Trophoblast cell (in vitro differentiated cells and primary cell): ENCODE measurements at regions not wholly inside any gene's neighbourhood (a gene's known extent, or its start where the extent isn't known, plus 50 kb on each side); places are given as distances from the start of the nearest gene placed in this dataset.

Source experiments
- DNase-seq, 2 donors: peaks; one replicate each; pipeline ENCODE4 v3.0.0-alpha.2; 2016
- H2AFZ ChIP-seq: 2 replicates; pipeline ENCODE4 v1.6.1; 2013; ENCODE audit warnings: low read length, moderate library complexity, mild to moderate bottlenecking; ENCODE audit not compliant: insufficient read depth, poor library complexity
- H2AK5ac ChIP-seq: 2 replicates; pipeline ENCODE4 v1.6.1; 2013; ENCODE audit warnings: mild to moderate bottlenecking, low read length
- H2BK120ac ChIP-seq: 2 replicates; pipeline ENCODE4 v1.6.1; 2013; ENCODE audit warnings: low read length, mild to moderate bottlenecking, moderate library complexity; ENCODE audit not compliant: insufficient read depth, poor library complexity
- H2BK12ac ChIP-seq: 2 replicates; pipeline ENCODE4 v1.6.1; 2013; ENCODE audit warnings: mild to moderate bottlenecking, low read length, moderate library complexity
- H2BK5ac ChIP-seq: 2 replicates; pipeline ENCODE4 v1.6.1; 2013; ENCODE audit warnings: low read length, low read depth, moderate library complexity, mild to moderate bottlenecking; ENCODE audit not compliant: poor library complexity
- H3K14ac ChIP-seq: 2 replicates; pipeline ENCODE4 v1.6.1; 2013; ENCODE audit warnings: mild to moderate bottlenecking, low read length
- H3K18ac ChIP-seq: 2 replicates; pipeline ENCODE4 v1.6.1; 2013; ENCODE audit warnings: mild to moderate bottlenecking, low read length
- H3K23ac ChIP-seq: 2 replicates; pipeline ENCODE4 v1.6.1; 2013; ENCODE audit warnings: low read length
- H3K27ac ChIP-seq: 2 replicates; pipeline ENCODE4 v1.5.1; 2013; ENCODE audit warnings: low read depth, mild to moderate bottlenecking, inconsistent platforms, low read length, moderate library complexity
- H3K27me3 ChIP-seq: 2 replicates; pipeline ENCODE4 v1.6.1; 2013; ENCODE audit warnings: inconsistent platforms, mild to moderate bottlenecking, low read length, moderate library complexity; ENCODE audit not compliant: insufficient read depth
- H3K36me3 ChIP-seq, 2 experiments: 1 replicate in 1 of 2; 2 replicates in 1 of 2; pipeline ENCODE4 v1.6.1; 2013; ENCODE audit warnings: low read length in 2 of 2, mild to moderate bottlenecking in 2 of 2, moderate library complexity in 1 of 2; ENCODE audit not compliant: insufficient read depth in 2 of 2, control insufficient read depth in 1 of 2
- H3K4ac ChIP-seq: 2 replicates; pipeline ENCODE4 v1.6.1; 2013; ENCODE audit warnings: low read depth, mild to moderate bottlenecking, low read length, moderate library complexity
- H3K4me1 ChIP-seq, 2 experiments: 1 replicate in 1 of 2; 2 replicates in 1 of 2; pipeline ENCODE4 v1.6.1; 2013; ENCODE audit warnings: low read length in 2 of 2, mild to moderate bottlenecking in 2 of 2, moderate library complexity in 1 of 2; ENCODE audit not compliant: insufficient read depth in 2 of 2, control insufficient read depth in 1 of 2
- H3K4me2 ChIP-seq: 2 replicates; pipeline ENCODE4 v1.6.1; 2013; ENCODE audit warnings: inconsistent platforms, mild to moderate bottlenecking, low read length, moderate library complexity
- H3K4me3 ChIP-seq: 2 replicates; pipeline ENCODE4 v1.5.1; 2013; ENCODE audit warnings: mild to moderate bottlenecking, low read depth, low read length, inconsistent platforms
- H3K79me1 ChIP-seq: one replicate; pipeline ENCODE4 v1.6.1; 2013; ENCODE audit warnings: low read length
- H3K79me2 ChIP-seq: 2 replicates; pipeline ENCODE4 v1.6.1; 2013; ENCODE audit warnings: low read length, mild to moderate bottlenecking; ENCODE audit not compliant: control insufficient read depth, insufficient read depth, poor library complexity
- H3K9ac ChIP-seq: 2 replicates; pipeline ENCODE4 v1.6.1; 2013; ENCODE audit warnings: mild to moderate bottlenecking, low read length
- H3K9me3 ChIP-seq: 2 replicates; pipeline ENCODE4 v1.6.1; 2013; ENCODE audit warnings: low read depth, mild to moderate bottlenecking, control low read depth, inconsistent platforms, low read length; ENCODE audit not compliant: insufficient read depth
- H4K12ac ChIP-seq: 2 replicates; pipeline ENCODE4 v1.6.1; 2013; ENCODE audit warnings: low read depth, mild to moderate bottlenecking, low read length, moderate library complexity
- H4K8ac ChIP-seq: 2 replicates; pipeline ENCODE4 v1.6.1; 2013; ENCODE audit warnings: low read depth, mild to moderate bottlenecking, low read length, moderate library complexity
- H4K91ac ChIP-seq: one replicate; pipeline ENCODE4 v1.6.1; 2013; ENCODE audit warnings: low read depth, mild to moderate bottlenecking, low read length, moderate library complexity
- WGBS: extraction: QIAGEN DNeasy Blood & Tissue Kit; methylation state at CpG from one replicate; pipeline ENCODE4 v1.1.7; 2013; ENCODE audit warnings: missing lambda C conversion rate; ENCODE audit not compliant: insufficient read length, insufficient coverage; ENCODE audit errors: extremely low coverage; 5-methylcytosine and 5-hydroxymethylcytosine counted together

GRCh38 chr18:78107363-78107762 lies 857.7 kb downstream of the GALR1 start:
- Histone ChIP-seq H2AFZ (no peak overlapping the region), H2BK5ac (no peak overlapping the region), H3K4ac (no peak overlapping the region), H3K4me3 (no peak overlapping the region), H4K91ac (no peak overlapping the region), H3K27me3 (no peaks in the 10 kb centered on the region), H3K9ac (no peak overlapping the region), H3K79me1 (no peaks in the 10 kb centered on the region), H3K79me2 (no peaks in the 10 kb centered on the region), H3K9me3 (peaks cover 5% of the 10 kb centered on the region), H3K36me3 (no peaks in the 10 kb centered on the region), H2BK12ac (no peak overlapping the region), H3K18ac (no peak overlapping the region), H3K4me1 (no peaks in the 10 kb centered on the region), H3K23ac (no peak overlapping the region), H3K14ac (no peak overlapping the region), H3K27ac (no peak overlapping the region), H3K4me2 (no peak overlapping the region), H4K8ac (no peak overlapping the region), H2AK5ac (no peak overlapping the region), H2BK120ac (no peak overlapping the region), H4K12ac (no peak overlapping the region)
- DNase-seq, result no peak
- no CpG with 5 or more reads among the region's 9 CpGs for WGBS

GRCh38 chr18:78108554-78108953 lies 858.9 kb downstream of the GALR1 start:
- Histone ChIP-seq H4K12ac (no peak overlapping the region), H3K79me1 (no peaks in the 10 kb centered on the region), H3K4me2 (no peak overlapping the region), H3K79me2 (no peaks in the 10 kb centered on the region), H3K14ac (no peak overlapping the region), H3K23ac (no peak overlapping the region), H4K8ac (no peak overlapping the region), H3K36me3 (no peaks in the 10 kb centered on the region), H2BK120ac (no peak overlapping the region), H2BK5ac (no peak overlapping the region), H4K91ac (no peak overlapping the region), H2AFZ (no peak overlapping the region), H3K9ac (no peak overlapping the region), H3K27ac (no peak overlapping the region), H3K4me1 (no peaks in the 10 kb centered on the region), H3K9me3 (peaks cover 3% of the 10 kb centered on the region), H3K4ac (no peak overlapping the region), H3K18ac (no peak overlapping the region), H2AK5ac (no peak overlapping the region), H3K27me3 (no peaks in the 10 kb centered on the region), H3K4me3 (no peak overlapping the region), H2BK12ac (no peak overlapping the region)
- no peak for DNase-seq
- WGBS, result no CpG with 5 or more reads among the region's 5 CpGs

- H3K79me2 ChIP-seq, result no peaks in the 10 kb centered on the region
- no peak overlapping the region for H3K4ac ChIP-seq
- H2AK5ac ChIP-seq, result no peak overlapping the region
- no peak overlapping the region for H2AFZ ChIP-seq
- no peaks in the 10 kb centered on the region for H3K79me1 ChIP-seq
- H2BK120ac ChIP-seq, result no peak overlapping the region
- no peak overlapping the region for H4K91ac ChIP-seq
- no peaks in the 10 kb centered on the region for H3K36me3 ChIP-seq
- H4K12ac ChIP-seq, result no peak overlapping the region
- no peak overlapping the region for H3K4me2 ChIP-seq
- H3K9ac ChIP-seq, result no peak overlapping the region
- H2BK5ac ChIP-seq, result no peak overlapping the region
- DNase-seq, result no peak
- no peak overlapping the region for H3K18ac ChIP-seq
- H3K4me3 ChIP-seq, result no peak overlapping the region
- H2BK12ac ChIP-seq, result no peak overlapping the region
- peaks cover 1% of the 10 kb centered on the region for H3K9me3 ChIP-seq
- H3K23ac ChIP-seq, result no peak overlapping the region
- H3K27me3 ChIP-seq, result no peaks in the 10 kb centered on the region
- H4K8ac ChIP-seq, result no peak overlapping the region
- no CpG with 5 or more reads among the region's 22 CpGs for WGBS
- H3K4me1 ChIP-seq, result no peaks in the 10 kb centered on the region
- H3K27ac ChIP-seq, result no peak overlapping the region
- H3K14ac ChIP-seq, result no peak overlapping the region
Measured at GRCh38 chr18:78113136-78113939, 863.7 kb downstream of the GALR1 start.

GRCh38 chr18:78113940-78114251 lies 864.2 kb downstream of the GALR1 start:
- Histone ChIP-seq H3K27ac (no peak overlapping the region), H3K9ac (no peak overlapping the region), H2BK120ac (no peak overlapping the region), H3K79me1 (no peaks in the 10 kb centered on the region), H3K4me2 (no peak overlapping the region), H3K23ac (no peak overlapping the region), H3K18ac (no peak overlapping the region), H4K91ac (no peak overlapping the region), H4K8ac (no peak overlapping the region), H3K4me1 (no peaks in the 10 kb centered on the region), H2AK5ac (no peak overlapping the region), H3K27me3 (no peaks in the 10 kb centered on the region), H3K4me3 (no peak overlapping the region), H3K4ac (no peak overlapping the region), H2BK12ac (no peak overlapping the region), H4K12ac (no peak overlapping the region), H2BK5ac (no peak overlapping the region), H2AFZ (no peak overlapping the region), H3K14ac (no peak overlapping the region), H3K79me2 (no peaks in the 10 kb centered on the region), H3K9me3 (peaks cover 1% of the 10 kb centered on the region), H3K36me3 (no peaks in the 10 kb centered on the region)
- no peak for DNase-seq
- WGBS, result no CpG with 5 or more reads among the region's 7 CpGs
